ENCODE measurements at regions not wholly inside any gene's neighbourhood (a gene's known extent, or its start where the extent isn't known, plus 50 kb on each side); places are given as distances from the start of the nearest gene placed in this dataset.
A peak's percentile ranks its signal among the peaks of the same experiment; 100 is the strongest.

- peaks cover 41% of the 10 kb centered on the region for H3K4me1 ChIP-seq (ENCODE audit: control insufficient read depth, low read length)
- no peaks in the 10 kb centered on the region for H3K36me3 ChIP-seq (ENCODE audit: control insufficient read depth, low read length)
- TF ChIP-seq EZH2phosphoT487 (IDR thresholded peaks at IDR 0.05; ENCODE audit: borderline replicate concordance, low read length) (no peak), CTCF (IDR thresholded peaks at IDR 0.05; ENCODE audit: low read depth, low read length, poor library complexity, severe bottlenecking) (no peak)
- H4K20me1 ChIP-seq (ENCODE audit: control insufficient read depth, insufficient read depth, low read depth, low read length) = no peaks in the 10 kb centered on the region
- H3K9me2 ChIP-seq (replicated peaks; ENCODE audit: control insufficient read depth, low read length) = no peaks in the 10 kb centered on the region
- no peaks in the 10 kb centered on the region for H3K79me2 ChIP-seq (ENCODE audit: control insufficient read depth, low read length)
- H3K4me2 ChIP-seq (ENCODE audit: low read length) = peak overlapping the region; percentile 20; the same call in 1 of the 2 replicates
- no peak overlapping the region for H3K4me3 ChIP-seq (ENCODE audit: low read length)
- no peaks in the 10 kb centered on the region for H3K9me3 ChIP-seq (ENCODE audit: control insufficient read depth, insufficient read depth, low read length)
- no peaks in the 10 kb centered on the region for H3K27me3 ChIP-seq (ENCODE audit: control insufficient read depth, low read length)
- H3K27ac ChIP-seq (ENCODE audit: low read depth, low read length) = no peak overlapping the region
- H3F3A ChIP-seq (ENCODE audit: control insufficient read depth, insufficient read depth) = no peaks in the 10 kb centered on the region
Measured at GRCh38 chr2:55102056-55102812, 52.0 kb upstream of the RTN4 start.

- Histone ChIP-seq H3K4me3 (ENCODE audit: low read length) (no peak overlapping the region), H3K4me2 (ENCODE audit: low read length) (no peak overlapping the region), H3K9me3 (ENCODE audit: control insufficient read depth, insufficient read depth, low read length) (no peaks in the 10 kb centered on the region), H3K4me1 (ENCODE audit: control insufficient read depth, low read length) (peaks cover 41% of the 10 kb centered on the region), H3F3A (ENCODE audit: control insufficient read depth, insufficient read depth) (no peaks in the 10 kb centered on the region), H3K27me3 (ENCODE audit: control insufficient read depth, low read length) (no peaks in the 10 kb centered on the region), H3K9me2 (replicated peaks; ENCODE audit: control insufficient read depth, low read length) (no peaks in the 10 kb centered on the region), H3K27ac (ENCODE audit: low read depth, low read length) (no peak overlapping the region), H4K20me1 (ENCODE audit: control insufficient read depth, insufficient read depth, low read depth, low read length) (no peaks in the 10 kb centered on the region), H3K36me3 (ENCODE audit: control insufficient read depth, low read length) (no peaks in the 10 kb centered on the region), H3K79me2 (ENCODE audit: control insufficient read depth, low read length) (no peaks in the 10 kb centered on the region)
- TF ChIP-seq CTCF (IDR thresholded peaks at IDR 0.05; ENCODE audit: low read depth, low read length, poor library complexity, severe bottlenecking) (no peak), EZH2phosphoT487 (IDR thresholded peaks at IDR 0.05; ENCODE audit: borderline replicate concordance, low read length) (no peak)
Measured at GRCh38 chr2:55101466-55101865, 51.2 kb upstream of the RTN4 start.

- Histone ChIP-seq H3K9me2 (replicated peaks; ENCODE audit: control insufficient read depth, low read length) (no peaks in the 10 kb centered on the region), H3K4me3 (ENCODE audit: low read length) (no peak overlapping the region), H3K27ac (ENCODE audit: low read depth, low read length) (no peak overlapping the region), H4K20me1 (ENCODE audit: control insufficient read depth, insufficient read depth, low read depth, low read length) (no peaks in the 10 kb centered on the region), H3K79me2 (ENCODE audit: control insufficient read depth, low read length) (no peaks in the 10 kb centered on the region), H3K27me3 (ENCODE audit: control insufficient read depth, low read length) (no peaks in the 10 kb centered on the region), H3F3A (ENCODE audit: control insufficient read depth, insufficient read depth) (no peaks in the 10 kb centered on the region), H3K9me3 (ENCODE audit: control insufficient read depth, insufficient read depth, low read length) (no peaks in the 10 kb centered on the region), H3K4me1 (ENCODE audit: control insufficient read depth, low read length) (peaks cover 41% of the 10 kb centered on the region), H3K4me2 (ENCODE audit: low read length) (0 out of 2 replicates have a peak overlapping the region, but pooled peaks have one; percentile 3), H3K36me3 (ENCODE audit: control insufficient read depth, low read length) (no peaks in the 10 kb centered on the region)
- TF ChIP-seq CTCF (IDR thresholded peaks at IDR 0.05; ENCODE audit: low read depth, low read length, poor library complexity, severe bottlenecking) (no peak), EZH2phosphoT487 (IDR thresholded peaks at IDR 0.05; ENCODE audit: borderline replicate concordance, low read length) (no peak)
Measured at GRCh38 chr2:55099878-55100820, 49.9 kb upstream of the RTN4 start.
